ENCODE measurements at regions not wholly inside any gene's neighbourhood (a gene's known extent, or its start where the extent isn't known, plus 50 kb on each side); places are given as distances from the start of the nearest gene placed in this dataset.

DNA sequence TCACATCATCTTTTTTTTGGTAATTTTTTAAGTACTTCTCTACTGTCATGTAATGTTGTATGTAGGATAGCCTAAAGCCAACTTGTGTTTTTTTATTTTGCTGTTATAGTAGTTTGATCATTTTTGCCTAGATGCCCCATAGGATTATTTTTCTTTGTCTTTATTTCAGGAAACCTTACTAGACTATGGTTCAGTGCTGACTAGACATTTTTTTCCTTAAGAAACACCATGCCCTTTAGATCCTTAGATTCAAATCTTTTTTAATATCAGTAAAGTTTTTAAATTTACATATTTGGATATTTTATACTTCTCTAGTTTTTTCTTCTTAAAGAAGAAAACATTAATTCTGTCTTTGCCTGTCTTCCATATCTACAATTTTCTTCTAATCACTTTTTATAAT, 221.3 kb downstream of the IDS start:
- TF ChIP-seq, protein P1, sequence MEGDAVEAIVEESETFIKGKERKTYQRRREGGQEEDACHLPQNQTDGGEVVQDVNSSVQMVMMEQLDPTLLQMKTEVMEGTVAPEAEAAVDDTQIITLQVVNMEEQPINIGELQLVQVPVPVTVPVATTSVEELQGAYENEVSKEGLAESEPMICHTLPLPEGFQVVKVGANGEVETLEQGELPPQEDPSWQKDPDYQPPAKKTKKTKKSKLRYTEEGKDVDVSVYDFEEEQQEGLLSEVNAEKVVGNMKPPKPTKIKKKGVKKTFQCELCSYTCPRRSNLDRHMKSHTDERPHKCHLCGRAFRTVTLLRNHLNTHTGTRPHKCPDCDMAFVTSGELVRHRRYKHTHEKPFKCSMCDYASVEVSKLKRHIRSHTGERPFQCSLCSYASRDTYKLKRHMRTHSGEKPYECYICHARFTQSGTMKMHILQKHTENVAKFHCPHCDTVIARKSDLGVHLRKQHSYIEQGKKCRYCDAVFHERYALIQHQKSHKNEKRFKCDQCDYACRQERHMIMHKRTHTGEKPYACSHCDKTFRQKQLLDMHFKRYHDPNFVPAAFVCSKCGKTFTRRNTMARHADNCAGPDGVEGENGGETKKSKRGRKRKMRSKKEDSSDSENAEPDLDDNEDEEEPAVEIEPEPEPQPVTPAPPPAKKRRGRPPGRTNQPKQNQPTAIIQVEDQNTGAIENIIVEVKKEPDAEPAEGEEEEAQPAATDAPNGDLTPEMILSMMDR (IDR thresholded peaks at IDR 0.05): no peak
- TF ChIP-seq ZFX (IDR thresholded peaks at IDR 0.05; ENCODE audit: borderline replicate concordance): no peak

All from 22Rv1 (cell line).